GM12878 (cell line): ENCODE measurements at regions not wholly inside any gene's neighbourhood (a gene's known extent, or its start where the extent isn't known, plus 50 kb on each side); places are given as distances from the start of the nearest gene placed in this dataset.

Source experiments
- ATAC-seq: fragments of 200-7000 bp; cut with Tn5 transposase; 3 replicates; pipeline ENCODE4 v1.9.1; 2020; ENCODE audit warnings: mild to moderate bottlenecking, moderate library complexity
- BruUV-seq: library from RNA; stranded (reverse); fragments of 400-500 nt; replicated peaks from 2 replicates; lab custom pipeline; 2021; lab: Mats Ljungman, UMichigan
- CTCF ChIA-PET: fragments of 300-600 bp; sonication (Branson Sonifier 250); formaldehyde crosslinking; extraction: SDS; loops from one replicate; lab custom pipeline; 2021; ENCODE audit warnings: inconsistent platforms; lab: Yijun Ruan, JAX
- POLR2A ChIA-PET: fragments of 350-600 bp; formaldehyde crosslinking; extraction: SDS; loops from one replicate; lab custom pipeline; 2021; ENCODE audit warnings: inconsistent platforms; lab: Charles Lee
- RAD21 ChIA-PET: fragments of 300-600 bp; sonication (Branson Sonifier 250); formaldehyde crosslinking; loops from one replicate; lab custom pipeline; 2023; ENCODE audit warnings: antibody characterized with exemption; ENCODE audit not compliant: unreplicated experiment; lab: Charles Lee
- SMC1A ChIA-PET: fragments of 300-600 bp; sonication (Branson Sonifier 250); formaldehyde crosslinking; loops from one replicate; lab custom pipeline; 2023; ENCODE audit not compliant: unreplicated experiment, uncharacterized antibody; lab: Charles Lee
- DNase-seq: peaks from one replicate; pipeline ENCODE4 v3.0.0-alpha.2; 2011; ENCODE audit warnings: low read depth, low spot score
- FAIRE-seq: peaks from 3 replicates; lab custom pipeline; 2011; peaks lifted over from hg19 to GRCh38; lab: Jason Lieb, UNC
- H2AFZ ChIP-seq: 2 replicates; pipeline ENCODE4 v1.6.0; 2011; ENCODE audit warnings: low read depth, low read length, control low read depth; ENCODE audit not compliant: control insufficient read depth
- H3K27ac ChIP-seq: 2 replicates; pipeline ENCODE4 v1.5.1; 2011; ENCODE audit warnings: control low read depth; ENCODE audit not compliant: control insufficient read depth, insufficient read depth
- H3K27me3 ChIP-seq, 2 experiments: replicated peaks in 1 of 2; 2 replicates each; pipeline versions ENCODE4 v1.6.0 to v1.6.1; 2011; ENCODE audit warnings: low read length in 1 of 2; ENCODE audit not compliant: control insufficient read depth in 2 of 2, insufficient read depth in 2 of 2
- H3K36me3 ChIP-seq, 2 experiments: 2 replicates each; pipeline ENCODE4 v1.5.1; 2011; ENCODE audit warnings: low read length in 1 of 2; ENCODE audit not compliant: control insufficient read depth in 2 of 2, insufficient read depth in 2 of 2
- H3K4me1 ChIP-seq: 2 replicates; pipeline ENCODE4 v1.6.1; 2011; ENCODE audit warnings: mild to moderate bottlenecking, low read length, moderate library complexity, mixed read lengths; ENCODE audit not compliant: control insufficient read depth, insufficient read depth
- H3K4me2 ChIP-seq: 2 replicates; pipeline ENCODE4 v1.6.0; 2011; ENCODE audit warnings: control low read depth; ENCODE audit not compliant: control insufficient read depth, insufficient read depth
- H3K4me3 ChIP-seq: fragments of 200-600 bp; sonication (generic); 2 replicates; pipeline ENCODE4 v1.5.1; 2016
- H3K79me2 ChIP-seq: 2 replicates; pipeline ENCODE4 v1.6.0; 2011; ENCODE audit warnings: low read length; ENCODE audit not compliant: control insufficient read depth, insufficient read depth
- H3K9ac ChIP-seq: 2 replicates; pipeline ENCODE4 v1.8.0; 2011; ENCODE audit warnings: low read length, control low read depth, mixed read lengths; ENCODE audit not compliant: control insufficient read depth, insufficient read depth
- H3K9me3 ChIP-seq: replicated peaks from 3 replicates; pipeline ENCODE4 v1.5.1; 2011; ENCODE audit warnings: mild to moderate bottlenecking, low read length; ENCODE audit not compliant: control insufficient read depth, insufficient read depth
- H4K20me1 ChIP-seq: 2 replicates; pipeline ENCODE4 v1.6.0; 2011; ENCODE audit not compliant: control insufficient read depth, insufficient read depth
- ATF2 ChIP-seq: IDR thresholded peaks from 2 replicates; pipeline ENCODE4 v1.6.1; 2012; ENCODE audit warnings: low read length, inconsistent platforms
- ATF3 ChIP-seq: IDR thresholded peaks from 2 replicates; pipeline ENCODE4 v1.6.1; 2011; ENCODE audit warnings: low read depth, mild to moderate bottlenecking, low read length, moderate library complexity, borderline replicate concordance; ENCODE audit errors: extremely low read depth
- PKNOX1 ChIP-seq: fragments of 450-650 bp; IDR thresholded peaks from 2 replicates; pipeline ENCODE4 v1.6.1; 2016; ENCODE audit warnings: mild to moderate bottlenecking
- RFX5 ChIP-seq: IDR thresholded peaks from 2 replicates; pipeline ENCODE4 v1.6.1; 2011; ENCODE audit warnings: low read depth, low read length, improper control_type of control experiment
- RUNX3 ChIP-seq: IDR thresholded peaks from 2 replicates; pipeline ENCODE4 v1.6.1; 2012; ENCODE audit warnings: low read length, inconsistent platforms
- SUPT20H ChIP-seq: IDR thresholded peaks from 2 replicates; pipeline ENCODE4 v1.6.1; 2011; ENCODE audit warnings: low read depth, mild to moderate bottlenecking, low read length, moderate library complexity, borderline replicate concordance; ENCODE audit not compliant: control insufficient read depth
- ZNF592 ChIP-seq: fragments of 450-650 bp; IDR thresholded peaks from 2 replicates; pipeline ENCODE4 v1.6.1; 2017; ENCODE audit warnings: mild to moderate bottlenecking, moderate library complexity
- ZSCAN29 ChIP-seq: fragments of 450-650 bp; IDR thresholded peaks from 2 replicates; pipeline ENCODE4 v1.6.1; 2017; ENCODE audit warnings: mild to moderate bottlenecking, moderate library complexity
- WGBS: methylation state at CpG from one replicate; pipeline ENCODE4 v1.1.6; 2016; ENCODE audit warnings: low lambda C conversion rate; ENCODE audit not compliant: insufficient replicate concordance, insufficient coverage; ENCODE audit errors: missing lambda C conversion rate; 5-methylcytosine and 5-hydroxymethylcytosine counted together
- in situ Hi-C: fragments of 300-500 bp; cut with MboI; formaldehyde crosslinking; loops from 9 replicates; pipeline ENCODE4 v1.14.3; 2018; ENCODE audit warnings: mixed read lengths
- intact Hi-C: fragments of 100-400 bp; cut with micrococcal nuclease; formaldehyde crosslinking; loops from one replicate; pipeline ENCODE4 v1.14.2; 2022; ENCODE audit not compliant: unreplicated experiment

- ATAC-seq = no peak
- TF ChIP-seq ZSCAN29 (no peak), SUPT20H (no peak), ZNF592 (no peak), ATF2 (no peak), PKNOX1 (no peak), RFX5 (no peak), ATF3 (no peak), RUNX3 (no peak)
- TF ChIP-seq, all 136 proteins: peak for 0
- Histone ChIP-seq H3K36me3 (no peaks in the 10 kb centered on the region), H3K4me3 (no peak overlapping the region), H2AFZ (no peak overlapping the region), H3K4me1 (peaks cover 12% of the 10 kb centered on the region), H3K79me2 (no peaks in the 10 kb centered on the region), H3K4me2 (no peak overlapping the region), H3K9me3 (no peaks in the 10 kb centered on the region; the same call in 2 of the 3 replicates), H4K20me1 (no peaks in the 10 kb centered on the region), H3K27me3 (no peaks in the 10 kb centered on the region), H3K9ac (no peak overlapping the region), H3K27ac (no peak overlapping the region)
- in situ Hi-C loops (no loop called here), intact Hi-C loops (no loop called here)
- WGBS = 55% methylated on average over 7 of the region's 7 CpGs
- ChIA-PET CTCF (interaction anchor here (0.7 kb wide), 1 partner anchor 12 kb away, joined by 4 read pairs; no protein-coding TSS in a partner anchor), POLR2A (interaction anchor here (0.6 to 1.3 kb wide), 2 partner anchors 20 to 33 kb away, joined by 4 to 16 read pairs; no protein-coding TSS in a partner anchor), RAD21 (no interaction called here), SMC1A (interaction anchor here (1.2 kb wide), 1 partner anchor 19 kb away, joined by 3 read pairs; no protein-coding TSS in a partner anchor)
- BruUV-seq = no TSS peak
- DNase-seq (no peak), FAIRE-seq (no peak)
These were observed 216.8 kb upstream of the GPR26 start for GRCh38 chr10:123449234-123449962.
